GM21515 (cell line): ENCODE measurements at regions not wholly inside any gene's neighbourhood (a gene's known extent, or its start where the extent isn't known, plus 50 kb on each side); places are given as distances from the start of the nearest gene placed in this dataset.

Experiments
- ATAC-seq: cut with Tn5 transposase; IDR thresholded peaks from one replicate; pipeline ENCODE4 v1.9.1; 2021; ENCODE audit not compliant: unreplicated experiment

DNA sequence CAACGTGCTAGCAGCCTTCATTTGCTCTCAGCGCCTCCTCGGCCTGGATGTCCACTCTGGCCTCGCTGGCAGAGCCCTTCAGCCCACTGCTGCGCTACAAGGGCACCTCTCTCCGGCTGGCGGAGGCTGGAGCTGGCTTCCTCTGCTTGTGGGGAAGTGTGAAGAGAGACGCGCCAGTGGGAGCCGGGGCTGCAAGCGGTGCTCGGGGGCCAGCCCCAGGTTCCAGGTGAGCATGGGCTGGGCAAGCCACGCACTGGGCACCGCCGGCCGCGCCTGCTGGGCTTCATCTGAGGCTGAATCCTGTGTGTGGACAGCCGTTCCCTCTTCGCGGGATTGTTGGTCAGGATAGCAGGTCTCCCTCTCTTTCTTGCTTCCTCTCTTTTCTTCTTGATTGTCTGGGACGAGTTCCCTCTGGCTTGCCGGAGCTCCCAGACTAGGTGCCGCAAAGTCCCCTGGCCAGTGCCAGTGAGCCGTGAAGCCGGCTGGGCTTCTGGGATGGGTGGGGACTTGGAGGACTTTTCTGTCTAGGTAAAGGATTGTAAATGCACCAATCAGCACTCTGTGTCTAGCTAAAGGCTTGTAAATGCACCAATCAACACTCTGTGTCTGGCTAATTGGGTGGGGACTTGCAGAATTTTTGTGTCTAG is 165.0 kb downstream of the HEPH start:
- ATAC-seq, result no peak

- no peak for ATAC-seq
These were observed 196.8 kb downstream of the HEPH start for GRCh38 chrX:66360894-66361293.

DNA sequence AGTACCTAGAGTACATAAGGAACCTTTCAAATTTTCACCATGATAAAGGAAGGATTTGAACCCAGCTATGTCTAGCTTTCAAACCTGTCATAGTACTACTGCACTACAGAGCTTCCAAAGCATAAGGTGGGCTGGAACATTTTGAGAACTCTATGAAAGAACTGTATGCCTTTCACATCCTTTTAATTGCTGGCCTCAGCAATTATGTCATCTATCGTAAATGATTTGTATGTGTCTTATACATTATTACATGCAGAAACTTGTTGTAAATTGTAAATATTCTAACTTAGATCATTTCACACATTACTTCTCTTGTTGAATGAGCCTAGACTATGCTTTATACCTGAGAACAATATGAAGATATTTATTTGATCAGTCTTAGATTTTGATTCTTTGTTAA is 220.7 kb downstream of the HEPH start:
- no peak for ATAC-seq

DNA sequence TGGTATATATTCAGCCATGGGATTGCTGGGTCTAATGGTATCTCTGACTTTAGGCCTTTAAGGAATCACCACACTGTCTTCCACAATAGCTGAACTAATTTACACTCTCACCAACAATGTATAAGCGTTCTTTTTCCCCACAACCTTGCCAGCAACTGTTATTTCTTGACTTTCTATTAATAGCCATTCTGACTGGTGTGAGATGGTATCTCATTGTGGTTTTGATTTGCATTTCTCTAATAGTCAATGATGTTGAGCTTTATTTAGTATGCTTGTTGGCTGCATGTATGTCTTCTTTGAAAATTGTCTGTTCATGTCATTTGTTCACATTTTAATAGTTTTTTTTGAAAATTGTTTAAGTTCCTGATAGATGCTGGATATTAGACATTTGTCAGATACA is 235.2 kb downstream of the HEPH start:
- no peak for ATAC-seq

DNA sequence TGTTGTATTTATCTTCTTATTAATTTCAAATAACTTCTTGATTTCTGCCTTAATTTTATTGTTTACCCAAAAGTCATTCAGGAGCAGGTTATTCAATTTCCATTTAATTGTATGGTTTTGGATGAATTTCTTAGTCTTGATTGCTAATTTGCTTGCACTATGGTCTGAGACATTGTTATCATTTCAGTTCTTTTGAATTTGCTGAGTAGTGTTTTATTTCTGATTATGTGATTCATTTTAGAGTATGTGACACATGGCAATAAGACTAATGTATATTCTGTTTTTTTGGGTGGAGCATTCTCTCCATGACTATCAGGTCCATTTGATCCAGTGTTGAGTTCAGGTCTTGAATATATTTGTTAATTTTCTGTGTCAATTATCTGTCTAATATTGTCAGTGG is 236.7 kb downstream of the EDA2R start:
- no peak for ATAC-seq

- peak; percentile 59 for ATAC-seq
These were observed 230.4 kb downstream of the EDA2R start for GRCh38 chrX:66408507-66408906.

DNA sequence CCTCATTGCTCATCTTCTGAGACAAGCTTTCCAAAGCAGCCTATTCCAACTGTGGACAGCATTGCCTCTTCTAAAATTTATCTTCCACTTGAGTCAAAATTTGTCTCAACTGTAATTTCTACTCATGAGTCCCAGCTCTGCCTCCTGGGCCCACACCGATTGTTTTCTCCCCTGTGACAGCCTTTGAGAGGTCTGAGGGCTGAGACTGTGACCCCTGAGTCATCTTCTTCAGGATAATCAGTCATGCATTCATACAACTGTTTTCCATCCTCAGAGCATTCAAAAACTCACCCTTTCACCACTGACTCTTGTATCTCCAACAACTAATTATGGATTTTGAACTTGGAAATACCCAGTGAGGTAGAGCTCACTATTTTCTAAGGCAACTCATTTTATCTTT is 228.1 kb downstream of the EDA2R start:
- no peak for ATAC-seq
